Osteocyte (in vitro differentiated cells): ENCODE measurements at regions not wholly inside any gene's neighbourhood (a gene's known extent, or its start where the extent isn't known, plus 50 kb on each side); places are given as distances from the start of the nearest gene placed in this dataset.
"Not testable (repeated sequence)": the region's sequence is repeated elsewhere in the genome, so short reads cannot be mapped to it uniquely, and the experiment has no call there.

ENCODE experiments used
- DNase-seq: peaks from one replicate; pipeline ENCODE4 v3.0.0; 2021; ENCODE audit warnings: mixed read lengths; ENCODE audit not compliant: unreplicated experiment; ENCODE audit errors: extremely low spot score
- H3K27ac Mint-ChIP-seq: one replicate; pipeline ENCODE4 v1.8.0; 2021; ENCODE audit warnings: mild to moderate bottlenecking, mixed read lengths; ENCODE audit not compliant: unreplicated experiment
- H3K27me3 Mint-ChIP-seq: one replicate; pipeline ENCODE4 v1.8.0; 2021; ENCODE audit warnings: mixed read lengths; ENCODE audit not compliant: unreplicated experiment
- H3K36me3 Mint-ChIP-seq: one replicate; pipeline ENCODE4 v1.8.0; 2021; ENCODE audit warnings: mixed read lengths; ENCODE audit not compliant: unreplicated experiment
- H3K4me1 Mint-ChIP-seq: one replicate; pipeline ENCODE4 v1.8.0; 2021; ENCODE audit warnings: mixed read lengths; ENCODE audit not compliant: unreplicated experiment
- H3K4me3 Mint-ChIP-seq: one replicate; pipeline ENCODE4 v1.8.0; 2021; ENCODE audit warnings: mild to moderate bottlenecking, moderate library complexity, mixed read lengths; ENCODE audit not compliant: unreplicated experiment
- H3K9me3 Mint-ChIP-seq: one replicate; pipeline ENCODE4 v1.8.0; 2021; ENCODE audit warnings: mixed read lengths; ENCODE audit not compliant: unreplicated experiment
- TF ChIP-seq, protein P1 (sequence below): fragments of 200-600 bp; sonication (generic); IDR thresholded peaks from 2 replicates; pipeline ENCODE4 v1.5.0; 2021; ENCODE audit warnings: antibody characterized with exemption, mild to moderate bottlenecking, moderate library complexity

- H3K27me3 Mint-ChIP-seq = peaks cover 7% of the 10 kb centered on the region
- TF ChIP-seq, protein P1, sequence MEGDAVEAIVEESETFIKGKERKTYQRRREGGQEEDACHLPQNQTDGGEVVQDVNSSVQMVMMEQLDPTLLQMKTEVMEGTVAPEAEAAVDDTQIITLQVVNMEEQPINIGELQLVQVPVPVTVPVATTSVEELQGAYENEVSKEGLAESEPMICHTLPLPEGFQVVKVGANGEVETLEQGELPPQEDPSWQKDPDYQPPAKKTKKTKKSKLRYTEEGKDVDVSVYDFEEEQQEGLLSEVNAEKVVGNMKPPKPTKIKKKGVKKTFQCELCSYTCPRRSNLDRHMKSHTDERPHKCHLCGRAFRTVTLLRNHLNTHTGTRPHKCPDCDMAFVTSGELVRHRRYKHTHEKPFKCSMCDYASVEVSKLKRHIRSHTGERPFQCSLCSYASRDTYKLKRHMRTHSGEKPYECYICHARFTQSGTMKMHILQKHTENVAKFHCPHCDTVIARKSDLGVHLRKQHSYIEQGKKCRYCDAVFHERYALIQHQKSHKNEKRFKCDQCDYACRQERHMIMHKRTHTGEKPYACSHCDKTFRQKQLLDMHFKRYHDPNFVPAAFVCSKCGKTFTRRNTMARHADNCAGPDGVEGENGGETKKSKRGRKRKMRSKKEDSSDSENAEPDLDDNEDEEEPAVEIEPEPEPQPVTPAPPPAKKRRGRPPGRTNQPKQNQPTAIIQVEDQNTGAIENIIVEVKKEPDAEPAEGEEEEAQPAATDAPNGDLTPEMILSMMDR = no peak
Measured at GRCh38 chr14:76293221-76293620, 82.7 kb upstream of the ESRRB start.

GRCh38 chr14:76293923-76294322 lies 82.0 kb upstream of the ESRRB start:
- H3K27me3 Mint-ChIP-seq = peaks cover 7% of the 10 kb centered on the region
- H3K36me3 Mint-ChIP-seq = no peaks in the 10 kb centered on the region
- no peaks in the 10 kb centered on the region for H3K4me1 Mint-ChIP-seq
- TF ChIP-seq, protein P1 = no peak
- peak; percentile 57 for DNase-seq
- no peak overlapping the region for H3K4me3 Mint-ChIP-seq
- H3K27ac Mint-ChIP-seq = no peak overlapping the region
- H3K9me3 Mint-ChIP-seq = no peaks in the 10 kb centered on the region

More at GRCh38 chr14:76293221-76293620, 82.7 kb upstream of the ESRRB start:
- Mint-ChIP-seq H3K9me3 (no peaks in the 10 kb centered on the region), H3K4me3 (no peak overlapping the region), H3K27ac (no peak overlapping the region), H3K36me3 (no peaks in the 10 kb centered on the region), H3K4me1 (no peaks in the 10 kb centered on the region)
- DNase-seq = peak; percentile 80

DNA sequence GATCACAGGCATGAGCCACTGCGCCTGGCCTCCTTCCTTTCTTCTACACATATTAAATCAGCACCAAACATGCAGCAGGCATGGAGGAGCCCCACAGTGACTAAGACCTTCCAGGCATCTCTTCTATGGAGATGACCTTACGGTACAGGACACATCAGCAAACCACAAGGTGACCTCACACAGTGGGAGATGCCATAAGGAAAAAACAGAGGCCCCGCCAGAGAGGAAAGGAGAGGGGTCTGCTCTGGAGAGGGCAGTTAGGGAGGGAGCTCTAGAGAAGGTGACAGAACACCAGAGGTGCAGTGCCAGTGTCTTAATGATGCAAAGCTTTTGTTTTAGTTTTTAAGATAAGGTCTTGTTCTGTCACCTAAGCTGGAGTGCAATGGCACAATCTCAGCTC lies 81.1 kb upstream of the ESRRB start:
- no peak overlapping the region for H3K27ac Mint-ChIP-seq
- TF ChIP-seq, protein P1 = no peak
- H3K9me3 Mint-ChIP-seq = no peaks in the 10 kb centered on the region

DNA sequence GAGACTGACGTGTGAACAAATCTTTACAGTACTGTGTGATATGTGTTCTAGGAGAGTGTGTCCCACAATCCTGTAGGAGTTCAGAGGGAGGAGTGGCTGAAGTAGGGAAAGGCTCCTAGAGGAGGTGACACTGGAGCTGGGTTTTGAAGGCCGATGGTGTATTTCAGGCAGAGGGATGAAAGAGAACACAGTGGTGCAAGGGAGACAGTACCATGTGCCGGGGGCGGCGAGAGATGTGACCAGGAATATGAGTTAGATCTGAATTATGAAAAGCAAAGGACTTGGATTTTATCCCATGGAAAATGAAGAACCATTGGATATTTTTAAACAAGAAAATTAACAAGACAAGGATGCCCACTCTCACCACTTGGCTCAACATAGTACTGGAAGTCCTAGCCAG lies 77.0 kb upstream of the ESRRB start:
- no peaks in the 10 kb centered on the region for H3K4me1 Mint-ChIP-seq
- H3K27ac Mint-ChIP-seq = no peak overlapping the region
- TF ChIP-seq, protein P1 = no peak
- H3K4me3 Mint-ChIP-seq = no peak overlapping the region
- peaks cover 7% of the 10 kb centered on the region for H3K27me3 Mint-ChIP-seq
- H3K36me3 Mint-ChIP-seq = no peaks in the 10 kb centered on the region
- no peaks in the 10 kb centered on the region for H3K9me3 Mint-ChIP-seq
- DNase-seq = peak; percentile 25

More for the DNA sequence above, 81.1 kb upstream of the ESRRB start:
- H3K4me1 Mint-ChIP-seq = no peaks in the 10 kb centered on the region
- peak; percentile 51 for DNase-seq
- no peaks in the 10 kb centered on the region for H3K36me3 Mint-ChIP-seq
- H3K27me3 Mint-ChIP-seq = peaks cover 7% of the 10 kb centered on the region
- H3K4me3 Mint-ChIP-seq = no peak overlapping the region

DNA sequence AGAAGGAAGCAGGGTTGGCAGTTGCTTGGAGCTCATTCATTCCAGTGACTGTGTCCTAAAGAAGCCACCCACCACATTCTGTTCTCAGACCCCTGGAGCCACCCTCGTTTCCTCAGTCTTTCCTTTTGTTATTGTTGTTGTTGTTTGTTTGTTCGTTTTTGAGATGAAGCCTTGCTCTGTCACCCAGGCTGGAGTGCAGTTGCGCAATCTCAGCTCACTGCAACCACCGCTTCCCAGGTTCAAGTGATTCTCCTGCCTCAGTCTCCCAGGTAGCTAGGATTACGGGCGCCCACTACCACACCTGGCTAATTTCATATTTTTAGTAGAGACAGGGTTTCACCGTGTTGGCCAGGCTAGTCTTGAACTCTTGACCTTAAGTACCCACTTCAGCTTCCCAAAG lies 72.7 kb upstream of the ESRRB start:
- H3K27ac Mint-ChIP-seq, H3K4me1 Mint-ChIP-seq, H3K9me3 Mint-ChIP-seq, H3K4me3 Mint-ChIP-seq, H3K36me3 Mint-ChIP-seq, H3K27me3 Mint-ChIP-seq: not testable (repeated sequence)
- DNase-seq = peak; percentile 63
